Right lobe of liver (tissue), 4 donors: ENCODE measurements at regions not wholly inside any gene's neighbourhood (a gene's known extent, or its start where the extent isn't known, plus 50 kb on each side); places are given as distances from the start of the nearest gene placed in this dataset.

Source experiments
- POLR2A ChIP-seq: fragments of 450-650 bp; IDR thresholded peaks from one replicate; pipeline ENCODE4 v1.6.1; 2017; ENCODE audit warnings: antibody characterized with exemption, mild to moderate bottlenecking
- TF ChIP-seq, protein P1 (sequence below), 4 donors: fragments of 200-600 bp in 3 of 4; fragments of 450-650 bp in 1 of 4; IDR thresholded peaks; one replicate each; pipeline versions ENCODE4 v1.5.1 to v1.8.0; 2016 to 2022; ENCODE audit warnings: antibody characterized with exemption in 4 of 4, mild to moderate bottlenecking in 2 of 4
- donor health status: DM: no; HTN: no; CAD: no.
- donor health status: DM: no; HTN: no; CAD: no.
- donor health status: DM: no; HTN: yes; CAD: no.

DNA sequence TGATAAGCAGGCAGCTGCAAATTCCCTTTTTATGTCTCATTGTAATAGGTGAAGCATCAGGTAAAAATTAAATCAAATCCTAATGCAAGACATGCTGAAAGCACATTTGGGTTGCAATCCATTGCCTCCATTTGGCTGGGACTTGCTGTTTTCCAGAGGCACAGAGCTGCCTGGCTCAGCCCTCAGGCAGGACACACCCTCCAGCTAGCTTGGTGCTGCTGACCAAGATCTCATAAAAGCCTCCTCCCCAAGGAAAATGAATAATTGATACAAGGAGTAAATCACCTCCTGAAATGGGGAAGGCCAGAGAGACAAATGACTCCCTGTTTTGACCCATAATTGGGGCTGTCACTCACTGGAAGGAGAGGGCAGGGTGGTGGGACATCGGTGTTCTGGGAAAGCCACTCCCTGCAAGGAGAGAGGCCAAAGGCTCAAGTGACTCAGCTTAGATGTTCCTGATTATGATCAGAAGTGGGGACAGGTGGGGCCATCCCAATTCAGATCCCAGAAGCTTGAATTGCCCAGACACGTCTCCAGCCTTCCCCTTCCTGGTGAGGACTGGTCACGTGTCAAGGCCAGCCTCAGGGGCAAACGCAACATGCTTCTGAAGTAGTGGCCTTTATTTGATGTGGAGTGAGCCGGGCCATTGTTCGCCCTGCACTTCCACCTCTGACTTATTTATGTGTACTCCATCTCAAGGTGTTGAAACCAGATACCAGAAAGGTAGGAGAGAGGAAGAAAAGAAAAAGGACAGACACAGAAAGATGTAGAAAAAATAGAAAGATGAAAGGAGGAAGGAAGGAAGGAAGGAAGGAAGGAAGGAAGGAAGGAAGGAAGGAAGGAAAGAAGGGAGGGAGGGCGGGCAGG lies 773.7 kb downstream of the BCL11B start:
- TF ChIP-seq, protein P1, sequence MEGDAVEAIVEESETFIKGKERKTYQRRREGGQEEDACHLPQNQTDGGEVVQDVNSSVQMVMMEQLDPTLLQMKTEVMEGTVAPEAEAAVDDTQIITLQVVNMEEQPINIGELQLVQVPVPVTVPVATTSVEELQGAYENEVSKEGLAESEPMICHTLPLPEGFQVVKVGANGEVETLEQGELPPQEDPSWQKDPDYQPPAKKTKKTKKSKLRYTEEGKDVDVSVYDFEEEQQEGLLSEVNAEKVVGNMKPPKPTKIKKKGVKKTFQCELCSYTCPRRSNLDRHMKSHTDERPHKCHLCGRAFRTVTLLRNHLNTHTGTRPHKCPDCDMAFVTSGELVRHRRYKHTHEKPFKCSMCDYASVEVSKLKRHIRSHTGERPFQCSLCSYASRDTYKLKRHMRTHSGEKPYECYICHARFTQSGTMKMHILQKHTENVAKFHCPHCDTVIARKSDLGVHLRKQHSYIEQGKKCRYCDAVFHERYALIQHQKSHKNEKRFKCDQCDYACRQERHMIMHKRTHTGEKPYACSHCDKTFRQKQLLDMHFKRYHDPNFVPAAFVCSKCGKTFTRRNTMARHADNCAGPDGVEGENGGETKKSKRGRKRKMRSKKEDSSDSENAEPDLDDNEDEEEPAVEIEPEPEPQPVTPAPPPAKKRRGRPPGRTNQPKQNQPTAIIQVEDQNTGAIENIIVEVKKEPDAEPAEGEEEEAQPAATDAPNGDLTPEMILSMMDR (IDR thresholded peaks at IDR 0.05) = no peak
- no peak for TF ChIP-seq POLR2A
